ENCODE measurements at regions not wholly inside any gene's neighbourhood (a gene's known extent, or its start where the extent isn't known, plus 50 kb on each side); places are given as distances from the start of the nearest gene placed in this dataset.

DNA sequence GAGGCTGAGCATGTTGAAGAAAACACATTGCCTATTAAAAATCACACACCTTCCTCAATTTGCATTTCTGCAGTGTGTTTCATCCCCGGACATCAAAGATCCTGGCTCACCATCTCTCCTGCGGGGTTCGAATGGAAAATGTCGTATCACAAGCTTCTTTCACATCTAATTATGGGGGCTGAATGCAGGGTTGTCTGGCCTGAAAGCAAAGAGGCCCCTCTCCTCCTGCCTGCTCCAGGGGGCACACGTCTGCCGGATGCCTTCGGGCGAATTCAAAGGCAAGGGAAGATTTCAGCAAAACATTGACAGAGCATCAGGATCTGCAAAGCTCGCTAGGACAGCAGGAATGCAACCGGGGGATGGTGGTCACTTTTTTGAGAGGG, 1447.7 kb downstream of the TBC1D22A start:
- no peak for TF ChIP-seq EZH2 (IDR thresholded peaks at IDR 0.05; ENCODE audit: insufficient read depth, poor library complexity, severe bottlenecking)
- no peak for TF ChIP-seq EZH2phosphoT487 (IDR thresholded peaks at IDR 0.05; ENCODE audit: insufficient read depth, low read depth)
